T-helper 2 cell treated with Interferon-gamma antibody and Interleukin-4, amounts not matched to agents 100 ng/mL and 5 ng/mL, for 36 hours (primary cell): ENCODE measurements at regions not wholly inside any gene's neighbourhood (a gene's known extent, or its start where the extent isn't known, plus 50 kb on each side); places are given as distances from the start of the nearest gene placed in this dataset.

Experiments used
- intact Hi-C: fragments of 100-400 bp; cut with micrococcal nuclease; formaldehyde crosslinking; loops from one replicate; pipeline ENCODE4 v1.15.1; 2023

DNA sequence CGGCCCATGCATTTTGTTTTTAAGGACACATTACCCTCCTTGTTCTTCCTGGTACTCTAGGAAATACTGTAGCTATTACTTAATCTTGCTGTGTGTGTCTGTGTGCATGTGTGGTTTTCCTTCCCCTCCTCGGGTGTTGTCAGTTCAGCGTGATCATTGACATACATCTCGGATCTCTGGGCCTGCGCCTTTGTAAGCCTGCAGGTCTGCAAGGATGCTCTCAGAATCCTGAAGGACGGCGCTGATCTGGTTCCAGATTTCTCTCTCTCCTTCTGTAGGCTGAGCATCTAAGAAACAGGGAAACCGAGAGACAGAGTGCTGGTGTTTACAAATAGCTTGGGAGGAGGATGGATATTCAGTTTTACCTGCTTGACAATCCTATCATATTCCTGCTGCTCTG lies 100.2 kb downstream of the CYRIA start:
- intact Hi-C loops = no loop called here

DNA sequence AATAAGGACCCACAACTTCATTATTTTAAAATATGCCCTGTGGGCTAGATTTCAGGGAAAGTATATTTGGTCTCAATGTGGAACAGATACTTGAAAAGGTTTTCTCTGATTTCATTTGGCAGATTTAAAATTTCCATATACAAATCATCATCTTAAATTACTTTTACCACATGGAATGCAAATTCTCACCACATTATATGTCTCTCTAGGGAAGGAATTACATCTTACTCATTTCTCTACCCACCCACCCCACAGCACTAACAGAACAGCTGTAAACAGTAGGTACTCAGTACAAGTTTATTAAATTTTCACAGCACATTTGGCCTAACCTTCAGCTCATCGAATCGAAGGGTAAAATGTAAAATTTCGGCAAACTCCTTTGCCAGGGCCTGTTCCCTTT lies 104.0 kb downstream of the CYRIA start:
- intact Hi-C loops = no loop called here

DNA sequence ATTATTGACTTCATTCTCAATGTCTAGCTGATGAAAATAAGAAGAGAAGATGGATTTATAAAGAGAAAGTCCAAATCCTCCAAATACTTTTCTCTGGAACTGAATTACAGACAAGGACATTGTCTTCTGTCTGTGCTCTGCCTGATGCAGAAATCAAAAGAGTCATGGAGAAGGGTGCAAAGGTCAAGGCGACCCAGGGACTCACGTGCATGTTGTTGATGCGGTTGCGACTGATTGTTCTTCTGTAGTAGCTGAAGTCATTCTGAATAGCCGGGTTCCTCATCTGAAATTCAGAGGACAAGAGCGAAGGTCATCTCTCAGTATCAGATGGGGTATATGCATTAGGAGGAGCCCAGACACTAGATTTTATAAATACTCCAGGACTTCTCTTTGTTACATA lies 104.4 kb downstream of the CYRIA start:
- intact Hi-C loops = no loop called here

DNA sequence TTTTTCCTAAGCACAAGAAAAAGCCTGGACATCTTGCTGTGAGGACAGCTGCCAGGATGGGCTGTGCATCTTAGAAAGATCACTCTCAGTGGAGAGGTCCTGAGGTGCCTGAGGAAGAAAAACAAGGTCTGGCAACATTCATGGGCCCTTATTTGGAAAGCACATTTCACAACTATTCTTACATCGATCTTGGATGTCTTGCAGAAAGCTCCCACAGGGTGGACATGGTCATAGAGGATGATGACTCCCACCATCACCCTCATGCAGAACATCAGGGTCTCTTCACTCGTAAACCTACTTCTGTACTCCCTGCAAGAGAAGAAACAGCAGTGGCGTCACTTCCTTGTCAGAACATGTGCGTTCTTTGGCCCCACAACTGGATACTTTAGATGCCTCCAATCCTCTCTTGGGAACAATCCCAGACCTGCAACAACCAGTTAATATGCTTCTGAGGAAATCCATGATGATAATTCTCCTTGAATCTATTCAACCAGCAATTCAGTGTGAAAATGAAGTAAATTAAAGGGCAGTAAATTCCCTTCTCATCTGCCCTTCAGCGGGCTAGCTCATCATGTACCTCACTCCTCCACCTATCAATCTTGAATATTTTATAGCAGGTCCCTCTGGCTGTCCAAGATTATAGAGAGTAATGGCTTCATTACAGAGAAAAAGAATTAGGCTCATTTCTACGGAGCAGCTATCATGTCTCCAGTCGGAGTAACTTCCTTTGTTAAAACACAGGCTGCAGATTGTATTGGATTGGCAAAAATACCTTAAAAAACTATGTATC lies 106.2 kb downstream of the CYRIA start:
- intact Hi-C loops = no loop called here

DNA sequence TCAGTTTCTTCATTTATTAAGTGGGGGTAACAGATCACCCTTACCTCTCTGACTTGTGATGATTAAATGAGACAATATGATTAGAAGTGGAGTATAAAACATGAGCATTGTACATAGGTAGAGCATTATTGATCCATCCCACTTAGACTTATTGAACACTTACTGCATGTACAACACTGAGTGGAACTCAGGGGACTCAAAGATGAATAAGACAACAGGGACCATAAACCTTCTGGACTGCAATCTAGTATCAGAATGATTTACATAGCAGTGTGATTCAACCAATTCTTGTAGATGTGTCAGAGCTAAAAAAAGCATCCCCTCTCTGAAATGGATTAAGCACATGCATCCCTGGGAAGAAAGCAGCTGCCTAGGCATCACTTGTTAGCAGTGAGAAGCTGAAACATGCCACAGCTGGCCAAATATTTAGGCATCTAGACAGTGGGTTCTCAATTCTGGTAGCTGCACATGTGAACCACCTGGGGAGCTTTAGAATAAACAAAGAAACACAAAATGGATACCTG lies 111.5 kb downstream of the CYRIA start:
- intact Hi-C loops = no loop called here

DNA sequence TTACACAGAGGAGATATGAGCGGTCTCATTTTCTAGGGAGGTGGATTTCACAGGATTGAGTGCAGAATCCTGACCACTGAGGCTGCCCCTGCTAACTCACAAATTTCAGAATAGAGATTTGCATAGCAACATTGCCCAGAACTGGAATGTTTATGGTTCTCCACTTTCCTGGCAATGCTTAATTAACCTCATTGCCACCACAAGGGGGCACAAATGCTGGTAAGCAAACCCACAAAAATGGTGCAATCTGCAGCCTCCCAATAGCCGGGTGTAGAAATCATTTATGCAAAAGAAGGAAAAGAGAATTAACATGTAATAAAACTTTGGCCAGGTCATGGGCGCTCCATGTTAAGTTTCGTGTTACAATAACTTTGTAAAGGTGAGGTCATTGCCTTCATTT lies 112.4 kb downstream of the CYRIA start:
- intact Hi-C loops = loop anchor here (1.0 kb wide), 2 partner anchors 56 to 204 kb away; no protein-coding TSS in a partner anchor

DNA sequence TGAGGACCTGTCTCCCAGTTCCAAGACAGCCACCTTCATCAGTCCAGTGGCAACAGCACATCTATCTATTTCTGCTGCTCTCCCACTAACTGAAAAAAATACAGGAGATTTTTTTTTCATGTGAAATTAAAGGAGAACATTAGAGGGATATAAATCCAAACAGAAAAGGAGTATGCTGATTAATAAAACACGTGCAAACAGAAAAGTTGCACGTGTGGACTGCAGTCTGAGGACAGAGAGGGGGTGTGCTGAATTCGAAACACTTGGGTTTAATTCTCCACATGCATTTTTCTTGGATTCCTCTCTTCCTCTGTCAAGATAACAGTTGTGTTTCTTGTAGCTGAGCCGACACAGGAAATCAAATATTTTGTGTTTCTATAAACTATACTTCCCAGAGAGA lies 113.4 kb downstream of the CYRIA start:
- intact Hi-C loops = no loop called here

DNA sequence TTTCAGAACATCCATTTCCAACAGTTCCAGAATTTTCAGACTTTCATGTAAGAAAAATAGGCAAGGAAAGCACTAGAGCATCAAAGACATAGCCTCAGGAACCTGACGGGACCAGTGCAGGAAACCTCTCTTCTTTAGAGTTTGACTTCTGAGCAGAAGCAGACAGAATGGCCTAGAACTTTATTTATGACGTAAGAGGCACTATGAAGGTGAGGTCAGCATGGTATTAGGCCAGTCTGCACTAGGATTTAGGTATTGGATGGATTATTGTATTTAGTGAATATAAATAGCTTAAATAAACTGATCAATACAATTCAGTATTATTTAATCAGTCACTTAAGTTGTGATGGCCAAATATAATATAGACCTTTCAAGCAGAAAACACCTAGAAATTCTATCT lies 117.6 kb downstream of the CYRIA start:
- intact Hi-C loops = no loop called here

DNA sequence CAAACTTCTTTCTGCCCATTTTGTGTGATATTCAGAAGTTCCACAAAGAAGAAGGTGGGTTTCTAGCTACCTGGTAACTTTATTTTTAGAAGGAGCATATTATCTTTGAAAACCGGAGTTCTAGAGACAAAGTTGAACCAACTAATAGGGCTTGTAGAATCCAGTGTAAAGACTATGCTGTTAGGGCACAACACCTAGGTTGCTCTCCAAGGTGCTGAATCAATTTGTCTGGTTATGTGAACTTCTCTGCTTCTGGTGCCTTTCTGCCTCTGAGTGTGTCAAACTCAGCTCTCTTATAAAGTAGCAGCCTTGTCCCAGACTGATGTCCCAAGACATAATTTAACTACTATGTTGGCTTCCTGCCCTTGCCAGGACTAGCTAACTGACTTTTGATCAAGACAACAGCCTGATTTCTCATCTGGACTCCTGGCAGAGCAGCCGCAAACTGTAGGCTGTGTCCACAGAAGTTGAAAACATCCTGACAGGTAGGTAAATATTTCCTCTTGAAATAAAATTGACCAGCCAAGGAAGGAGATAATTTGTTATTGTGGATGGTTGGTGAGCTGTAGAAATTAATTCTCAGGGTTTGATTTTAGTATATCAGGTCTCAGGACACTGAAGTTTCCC lies 119.4 kb downstream of the CYRIA start:
- intact Hi-C loops = no loop called here

DNA sequence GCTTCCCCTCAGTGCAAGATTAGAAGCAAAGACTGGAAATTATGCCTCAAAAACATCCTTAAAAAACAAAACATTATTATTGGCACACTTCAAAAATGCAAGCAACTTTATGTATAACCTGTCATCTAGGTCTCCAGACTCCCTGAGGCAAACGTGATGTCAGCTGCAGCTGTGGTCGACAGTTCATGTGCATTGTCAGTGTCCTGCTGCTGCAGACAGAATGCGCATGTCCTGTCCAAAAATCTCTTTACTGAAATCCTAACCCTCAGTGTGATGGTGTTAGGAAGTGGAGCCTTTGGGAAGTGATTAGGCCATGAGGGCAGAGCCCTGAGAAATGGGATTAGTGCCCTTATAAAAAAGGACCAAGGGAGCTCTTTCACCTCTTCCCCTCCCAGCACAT lies 126.9 kb downstream of the CYRIA start:
- intact Hi-C loops = no loop called here

DNA sequence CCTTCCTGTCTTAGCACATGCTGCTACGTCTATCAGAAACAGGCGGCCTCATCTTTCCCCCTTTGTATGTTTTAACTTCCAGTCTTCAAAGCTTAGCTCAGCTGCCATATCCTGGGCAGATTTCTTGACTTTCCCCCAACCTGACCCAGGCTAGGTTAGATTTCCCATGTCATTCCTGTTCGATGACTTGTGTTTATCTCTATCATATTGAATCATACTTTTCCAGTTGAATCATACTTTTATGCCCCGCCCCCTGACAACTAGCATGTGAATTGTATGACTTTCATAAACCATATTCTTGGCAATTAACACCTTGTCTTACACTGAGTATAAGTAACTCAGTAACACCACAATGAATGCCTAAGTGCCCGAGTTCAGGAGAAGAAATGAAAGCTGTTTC lies 128.3 kb downstream of the CYRIA start:
- intact Hi-C loops = no loop called here

DNA sequence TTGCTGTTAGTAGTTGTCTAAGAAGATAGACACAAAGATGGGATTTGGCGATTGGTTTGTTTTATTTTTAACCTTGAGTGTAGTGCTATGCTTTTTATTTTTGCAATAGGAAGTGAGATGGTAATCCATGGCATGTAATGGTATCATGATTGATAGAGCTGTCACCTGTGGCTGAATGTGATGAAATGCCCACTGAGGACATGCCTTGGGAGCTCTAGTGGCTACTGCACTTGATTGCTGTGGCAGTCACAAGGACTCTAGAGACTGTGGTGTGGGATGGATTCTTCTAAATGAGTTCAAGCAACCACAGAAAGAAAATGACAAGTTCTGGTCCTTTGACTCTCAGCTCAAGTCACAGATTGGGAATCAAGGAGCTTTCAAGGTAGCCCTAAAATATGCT lies 139.4 kb downstream of the CYRIA start:
- intact Hi-C loops = no loop called here

DNA sequence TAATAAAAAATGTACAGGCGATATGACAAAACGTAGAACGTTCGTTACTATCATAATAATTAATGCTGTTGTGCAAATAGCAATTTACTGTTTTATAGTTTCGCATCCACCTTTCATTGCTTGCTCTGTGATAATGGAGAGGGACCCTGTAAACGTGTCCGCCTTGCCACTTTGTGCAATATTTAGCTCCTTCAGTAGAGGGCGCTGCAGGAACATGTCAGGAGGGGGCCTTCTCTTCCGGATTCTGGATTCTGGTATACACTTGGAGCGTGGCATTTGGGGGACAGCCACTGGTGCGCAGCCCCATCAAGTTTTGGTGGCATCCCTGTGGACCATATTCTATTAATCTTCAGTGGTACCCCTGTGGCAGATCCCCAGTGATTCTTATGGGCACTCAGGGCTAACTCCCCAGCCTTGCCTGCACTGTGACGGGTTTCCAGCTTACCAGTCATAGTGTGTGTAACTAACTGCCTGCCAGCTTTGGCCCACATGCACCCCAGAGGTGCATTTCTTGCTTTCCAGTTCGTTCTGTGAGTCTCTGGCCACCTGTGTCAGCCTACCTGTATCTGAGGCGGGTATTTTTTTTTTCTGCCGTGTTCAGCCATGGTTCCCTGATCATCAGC lies 140.3 kb downstream of the CYRIA start:
- intact Hi-C loops = loop anchor here (1.0 kb wide), 2 partner anchors 84 to 232 kb away; no protein-coding TSS in a partner anchor

DNA sequence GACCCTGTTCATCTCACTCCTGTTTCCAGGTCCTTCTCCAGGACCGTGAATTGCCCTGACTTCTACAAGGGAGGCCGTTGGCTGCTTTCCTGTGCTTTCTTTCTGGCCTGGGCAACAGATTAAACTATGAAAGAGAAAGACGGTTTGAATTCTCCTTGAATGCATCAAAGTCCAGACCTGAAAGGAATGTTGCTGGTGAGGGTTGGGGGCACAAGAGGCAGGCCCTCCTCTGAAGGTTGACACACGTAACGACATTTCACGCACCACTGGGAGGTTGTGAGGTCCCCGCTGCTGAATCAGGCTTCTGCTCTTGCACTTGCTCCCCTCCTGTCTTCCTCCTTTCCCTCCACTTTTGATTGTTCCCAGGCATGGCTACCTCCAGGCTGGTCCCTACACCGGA lies 141.9 kb downstream of the CYRIA start:
- intact Hi-C loops = no loop called here

DNA sequence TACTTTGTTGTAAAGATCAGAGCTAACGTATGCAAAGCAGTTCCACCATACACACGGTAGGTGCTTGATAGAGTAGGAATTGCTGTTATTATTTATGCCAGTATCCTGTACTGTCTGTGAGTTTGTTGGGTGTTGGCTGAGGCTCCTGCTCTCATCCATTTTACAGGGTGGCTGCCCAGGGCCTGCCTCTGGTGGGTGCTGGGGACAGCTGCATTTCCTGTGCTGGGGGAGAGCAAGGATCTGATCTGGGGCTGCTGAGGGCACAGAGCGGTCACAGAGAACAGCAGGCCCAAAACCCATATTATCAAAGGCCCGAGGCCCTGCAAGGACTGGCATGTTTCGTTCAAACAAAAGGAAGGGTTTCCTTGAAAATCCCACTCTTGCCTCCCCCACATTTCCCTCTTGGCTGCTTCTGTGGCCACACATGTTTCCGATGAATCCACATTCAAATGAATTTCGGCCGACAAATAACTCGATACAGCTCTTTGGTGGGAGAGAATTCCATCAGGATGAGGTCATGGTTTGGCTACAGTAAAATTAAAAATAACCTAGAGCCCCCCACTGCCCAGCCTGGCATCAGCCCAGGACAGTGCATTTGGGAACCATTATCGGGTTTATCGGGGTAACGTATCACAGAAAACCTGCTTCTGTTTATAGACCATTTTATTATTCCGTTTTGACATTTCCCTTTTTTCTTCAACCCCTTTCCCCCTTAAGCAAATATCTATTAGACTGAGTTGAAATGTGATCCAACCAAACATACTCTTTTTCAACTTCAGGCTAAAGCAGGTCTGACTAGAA lies 143.4 kb downstream of the CYRIA start:
- intact Hi-C loops = no loop called here

DNA sequence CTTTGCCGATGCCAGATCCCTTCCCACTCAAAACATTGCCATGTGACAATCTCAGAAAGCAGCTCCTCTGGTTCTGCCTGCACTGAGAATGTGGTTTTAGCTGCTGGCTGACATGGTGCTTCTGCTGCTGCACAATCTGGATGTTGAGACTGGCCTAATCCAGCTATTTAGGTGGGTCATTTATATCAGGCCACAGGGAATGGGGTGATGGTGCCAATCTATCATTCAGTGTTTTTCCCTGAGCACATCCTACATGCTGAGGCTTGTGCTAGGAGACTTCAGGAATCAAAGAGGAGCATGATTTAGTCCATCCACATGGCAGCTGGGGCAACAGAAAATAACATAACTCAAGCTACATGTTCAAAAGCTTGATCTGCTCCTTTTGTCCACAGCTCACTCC lies 144.7 kb downstream of the CYRIA start:
- intact Hi-C loops = no loop called here

DNA sequence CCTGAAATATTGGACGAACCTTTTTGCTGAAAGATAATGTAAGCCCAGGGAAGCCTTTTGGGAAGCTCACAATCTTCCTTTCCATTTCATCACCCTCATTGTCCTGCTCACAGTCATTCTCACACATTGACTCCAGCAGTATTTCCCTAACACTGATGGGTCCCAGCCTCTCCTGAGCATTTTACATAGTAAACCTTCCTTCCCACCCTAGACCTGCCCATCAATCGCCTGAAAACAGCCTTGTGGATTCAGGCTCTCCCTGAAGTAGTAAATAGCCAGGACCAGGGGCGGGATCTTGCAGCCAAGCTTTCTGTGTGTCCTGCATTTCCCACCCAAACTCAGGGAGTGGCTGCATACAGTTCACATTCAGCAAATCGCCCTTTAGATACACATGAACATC lies 149.9 kb downstream of the CYRIA start:
- intact Hi-C loops = no loop called here

DNA sequence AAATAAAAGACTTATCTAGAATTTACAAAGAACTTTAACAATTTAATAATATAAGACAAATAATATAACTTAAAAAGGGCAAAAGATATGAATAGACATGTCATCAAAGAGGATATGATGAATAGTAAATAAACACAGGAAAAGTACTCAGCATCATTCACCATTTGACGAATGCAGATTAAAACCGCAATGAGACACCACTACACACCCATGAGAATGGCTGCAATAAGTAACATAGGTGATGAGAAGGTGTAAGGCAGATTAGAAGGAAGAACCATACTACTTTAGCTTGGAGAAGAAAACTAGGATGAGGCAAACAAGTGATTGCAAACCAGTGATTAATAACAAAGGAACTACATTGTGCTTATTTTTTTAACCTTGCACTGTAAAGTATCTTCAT lies 152.0 kb downstream of the CYRIA start:
- intact Hi-C loops = no loop called here

DNA sequence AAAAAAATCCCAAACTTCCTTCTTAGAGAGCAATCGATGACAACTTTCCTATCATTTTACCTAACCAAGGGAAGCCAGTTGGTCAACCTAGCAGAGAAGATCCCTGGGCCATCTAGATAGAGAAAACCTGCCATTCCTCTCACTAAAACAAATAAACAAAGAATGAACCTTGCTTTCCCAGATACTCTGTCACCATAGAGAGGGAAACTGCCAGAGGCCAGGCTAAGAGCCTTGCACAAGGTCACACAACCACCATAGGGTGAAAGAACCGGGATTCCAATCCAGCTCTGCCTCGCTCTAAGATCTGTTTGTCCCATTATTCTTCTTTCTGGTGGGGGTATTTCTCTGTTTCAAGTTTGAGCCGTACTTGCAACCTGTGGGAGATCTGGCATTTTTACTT lies 154.6 kb downstream of the CYRIA start:
- intact Hi-C loops = no loop called here

DNA sequence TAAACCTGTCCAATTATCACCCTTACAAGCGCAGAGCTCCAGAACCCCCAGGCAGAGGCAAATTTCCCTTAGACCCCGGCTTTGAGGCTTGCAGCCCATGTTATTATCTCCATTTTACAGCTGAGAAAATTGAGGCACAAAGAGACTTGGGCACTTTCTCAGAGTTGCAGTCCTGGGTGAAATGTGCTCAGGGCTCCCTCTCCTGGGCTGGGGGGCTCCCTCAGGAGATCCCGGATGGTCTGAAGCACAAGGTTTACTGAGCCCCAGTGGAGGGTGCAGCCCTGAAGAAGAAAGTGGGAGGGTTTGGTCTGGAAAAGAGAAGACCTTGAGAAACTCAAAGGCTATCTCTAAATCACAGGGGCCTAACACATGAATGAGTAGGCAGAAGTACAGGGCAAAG lies 156.6 kb downstream of the CYRIA start:
- intact Hi-C loops = no loop called here

DNA sequence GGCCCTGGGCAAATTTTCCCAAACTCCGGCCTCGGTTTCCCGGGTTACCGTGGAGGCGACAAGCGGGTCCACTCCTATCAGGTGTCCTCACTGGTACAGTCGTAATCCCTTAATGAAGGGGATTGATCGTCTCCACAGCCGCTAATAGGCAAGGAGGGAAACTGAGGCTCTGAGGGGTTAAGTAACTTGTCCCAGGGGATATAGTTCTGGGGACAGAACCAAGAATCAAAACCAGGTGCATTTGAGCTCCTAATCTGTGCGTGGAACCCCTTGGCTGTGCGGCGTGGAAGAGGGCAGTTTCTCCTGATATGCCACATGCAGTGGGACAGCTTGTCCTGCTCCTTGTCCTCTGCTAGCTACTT lies 157.2 kb downstream of the CYRIA start:
- intact Hi-C loops = no loop called here
